Activated CD8-positive, alpha-beta memory T cell treated with anti-CD3 and anti-CD28 coated beads, Interleukin-2, amount 10 ng/mL, durations not matched to agents 7 days and 5 days (primary cell): ENCODE measurements at regions not wholly inside any gene's neighbourhood (a gene's known extent, or its start where the extent isn't known, plus 50 kb on each side); places are given as distances from the start of the nearest gene placed in this dataset.

Source experiments
- ATAC-seq: fragments of 150-1000 bp; cut with Tn5 transposase; one replicate; pipeline ENCODE4 v1.10.0; 2021; ENCODE audit warnings: moderate library complexity
- CTCF ChIA-PET: fragments of 350-600 bp; sonication (Branson Sonifier 250); formaldehyde crosslinking; loops from one replicate; lab custom pipeline; 2021; ENCODE audit warnings: antibody characterized with exemption; lab: Charles Lee
- DNase-seq: peaks from one replicate; pipeline ENCODE4 v3.0.0-alpha.2; 2020
- H3K27ac Mint-ChIP-seq: one replicate; pipeline ENCODE4 v1.8.0; 2021; ENCODE audit warnings: mild to moderate bottlenecking, mixed read lengths
- H3K27me3 Mint-ChIP-seq: one replicate; pipeline ENCODE4 v1.8.0; 2021; ENCODE audit warnings: mixed read lengths
- H3K36me3 Mint-ChIP-seq: one replicate; pipeline ENCODE4 v1.8.0; 2021; ENCODE audit warnings: mild to moderate bottlenecking, mixed read lengths
- H3K4me1 Mint-ChIP-seq: one replicate; pipeline ENCODE4 v1.8.0; 2021; ENCODE audit warnings: mixed read lengths
- H3K4me3 Mint-ChIP-seq: one replicate; pipeline ENCODE4 v1.8.0; 2021; ENCODE audit warnings: mild to moderate bottlenecking, moderate library complexity, mixed read lengths
- H3K9me3 Mint-ChIP-seq: one replicate; pipeline ENCODE4 v1.8.0; 2022; ENCODE audit warnings: low read depth, mixed read lengths

DNA sequence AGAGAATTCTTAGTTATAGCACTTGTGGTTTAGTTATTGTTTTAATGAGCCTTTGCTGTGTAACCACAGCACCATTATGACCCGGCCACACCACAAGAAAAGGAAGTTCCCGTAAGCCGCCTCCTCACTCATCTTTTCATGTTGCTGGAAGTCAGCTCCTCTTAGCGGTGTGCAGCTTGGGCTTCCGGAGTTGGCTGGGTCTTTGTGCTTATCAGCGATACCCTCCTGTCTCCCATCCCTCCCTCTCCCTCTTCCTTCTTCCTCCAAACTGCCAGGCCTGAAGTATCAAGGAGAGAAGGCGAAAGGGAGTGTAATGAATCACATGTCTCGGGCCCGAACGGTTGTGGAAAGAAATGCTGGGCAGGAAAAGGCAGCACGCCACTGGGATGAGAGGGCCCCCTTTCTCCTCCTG, 353.5 kb downstream of the MCTP2 start:
- Mint-ChIP-seq H3K4me1 (peaks cover 35% of the 10 kb centered on the region), H3K27me3 (peaks cover 86% of the 10 kb centered on the region), H3K27ac (peak overlapping the region; percentile 72), H3K9me3 (no peaks in the 10 kb centered on the region), H3K36me3 (no peaks in the 10 kb centered on the region), H3K4me3 (peak overlapping the region; percentile 49)
- peak; percentile 87 for DNase-seq
- ATAC-seq, result peak; percentile 88
- CTCF ChIA-PET, result interaction anchor here (1.0 to 5.5 kb wide), 3 partner anchors 17 to 85 kb away, joined by 3 to 25 read pairs (median 4); no protein-coding TSS in a partner anchor

DNA sequence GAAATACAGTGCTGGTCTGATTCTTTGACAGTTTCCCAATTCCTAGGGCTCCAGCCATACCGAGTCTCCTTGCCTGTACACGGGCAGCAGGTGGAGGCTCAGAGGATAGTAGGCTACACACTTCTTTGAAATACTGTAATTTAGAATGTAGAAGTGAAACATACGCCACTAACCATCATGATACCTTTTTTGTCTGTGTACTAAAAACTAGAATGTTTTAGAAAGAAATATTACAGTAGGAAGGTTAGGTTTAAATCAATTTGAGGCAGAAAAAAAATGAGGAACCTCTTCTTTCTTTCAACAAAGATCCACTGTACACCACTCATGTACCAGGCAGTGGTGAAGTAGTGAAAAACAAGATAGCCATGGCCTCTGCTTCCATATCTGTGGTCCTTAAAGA, 354.7 kb downstream of the MCTP2 start:
- Mint-ChIP-seq H3K9me3 (no peaks in the 10 kb centered on the region), H3K27me3 (peaks cover 85% of the 10 kb centered on the region), H3K4me1 (peaks cover 35% of the 10 kb centered on the region), H3K27ac (no peak overlapping the region), H3K4me3 (no peak overlapping the region), H3K36me3 (no peaks in the 10 kb centered on the region)
- CTCF ChIA-PET, result interaction anchor here (1.5 to 5.5 kb wide), 2 partner anchors 15 to 84 kb away, joined by 3 to 25 read pairs; no protein-coding TSS in a partner anchor
- ATAC-seq (no peak), DNase-seq (no peak)

DNA sequence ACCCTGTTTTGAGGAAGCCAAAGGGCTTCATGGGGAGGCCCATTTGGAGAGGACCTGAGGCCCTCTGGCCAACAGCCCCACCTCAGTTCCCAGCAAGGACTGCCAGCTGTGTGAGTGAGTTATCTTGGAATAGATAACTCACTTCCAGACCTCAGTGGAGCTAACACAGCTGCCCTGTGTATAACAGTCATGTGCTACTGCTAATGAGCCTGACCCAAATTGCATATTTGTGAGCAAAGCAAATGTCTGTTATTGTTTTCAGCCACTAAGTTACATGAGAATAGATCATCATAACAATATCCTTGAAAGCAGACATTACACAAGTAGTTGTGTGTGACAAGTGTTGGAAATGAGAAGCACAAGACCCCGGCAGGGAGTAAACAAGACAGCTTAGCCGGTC, 355.8 kb downstream of the MCTP2 start:
- H3K36me3 Mint-ChIP-seq, result no peaks in the 10 kb centered on the region
- DNase-seq (no peak), ATAC-seq (no peak)
- peaks cover 35% of the 10 kb centered on the region for H3K4me1 Mint-ChIP-seq
- H3K4me3 Mint-ChIP-seq, result no peak overlapping the region
- no peaks in the 10 kb centered on the region for H3K9me3 Mint-ChIP-seq
- CTCF ChIA-PET, result no interaction called here
- H3K27ac Mint-ChIP-seq, result no peak overlapping the region
- peaks cover 83% of the 10 kb centered on the region for H3K27me3 Mint-ChIP-seq

DNA sequence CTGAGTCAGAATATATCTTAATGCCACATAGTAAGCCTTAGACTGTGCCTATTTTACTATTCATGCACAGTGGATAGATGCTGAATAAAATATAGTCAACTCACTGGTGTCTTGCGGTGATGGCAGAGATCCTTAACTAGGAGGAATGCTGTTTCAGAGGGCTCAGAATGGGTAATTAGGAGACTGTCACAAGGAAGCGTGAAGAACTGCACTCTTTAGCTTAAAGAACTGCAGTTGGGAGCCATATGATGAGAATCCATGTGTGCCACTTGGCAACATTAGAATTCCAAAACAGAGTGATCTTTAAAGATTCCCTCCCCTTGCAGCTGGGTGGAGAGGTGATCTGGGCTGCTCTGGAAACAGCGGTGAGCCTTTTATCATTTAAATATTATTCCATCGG, 357.6 kb downstream of the MCTP2 start:
- Mint-ChIP-seq H3K4me1 (peaks cover 22% of the 10 kb centered on the region), H3K4me3 (no peak overlapping the region), H3K27ac (no peak overlapping the region), H3K36me3 (no peaks in the 10 kb centered on the region), H3K27me3 (peaks cover 83% of the 10 kb centered on the region), H3K9me3 (no peaks in the 10 kb centered on the region)
- DNase-seq (no peak), ATAC-seq (no peak)
- CTCF ChIA-PET, result no interaction called here

DNA sequence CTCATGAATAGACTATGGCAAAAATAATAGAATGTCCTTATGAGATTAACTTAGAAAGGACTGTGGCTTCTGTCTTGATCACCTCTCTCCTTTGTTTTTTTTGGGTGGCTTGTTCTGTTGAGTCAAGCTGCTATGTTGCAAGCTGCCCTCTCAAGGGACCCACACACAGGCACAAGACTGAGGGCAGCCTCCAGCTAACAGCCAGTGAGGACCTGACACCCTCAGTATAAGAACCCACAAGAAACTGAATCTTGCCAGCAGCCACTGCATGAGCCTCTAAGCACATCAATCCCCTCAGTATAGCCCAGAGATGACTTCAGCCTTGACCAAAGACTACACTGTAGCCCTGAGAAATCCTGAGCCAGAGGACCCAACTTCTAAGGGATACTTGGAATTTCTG, 361.1 kb downstream of the MCTP2 start:
- no peak overlapping the region for H3K27ac Mint-ChIP-seq
- H3K27me3 Mint-ChIP-seq, result peaks cover 80% of the 10 kb centered on the region
- no peaks in the 10 kb centered on the region for H3K4me1 Mint-ChIP-seq
- CTCF ChIA-PET, result no interaction called here
- H3K9me3 Mint-ChIP-seq, result no peaks in the 10 kb centered on the region
- ATAC-seq (no peak), DNase-seq (no peak)
- H3K36me3 Mint-ChIP-seq, result no peaks in the 10 kb centered on the region
- H3K4me3 Mint-ChIP-seq, result no peak overlapping the region

DNA sequence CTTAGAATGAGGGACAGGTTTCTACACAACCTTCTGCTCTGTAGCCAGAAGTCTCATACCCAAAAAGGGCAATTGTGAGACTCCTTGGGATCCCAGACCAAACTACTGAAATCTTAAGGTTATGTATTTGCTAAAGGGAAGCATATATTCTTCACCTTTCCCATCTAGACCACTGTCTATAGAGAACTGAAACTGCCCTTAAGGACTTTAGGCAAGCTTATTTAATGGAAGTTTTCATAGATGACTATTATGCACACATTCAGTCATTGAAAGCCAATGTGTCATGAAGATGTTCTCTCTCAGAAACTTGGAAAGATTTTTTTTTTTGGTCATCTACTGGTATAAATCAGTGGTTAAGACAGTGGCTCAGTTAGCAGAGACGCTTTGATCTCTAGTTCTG, 365.3 kb downstream of the MCTP2 start:
- CTCF ChIA-PET, result interaction anchor here (0.7 kb wide), 1 partner anchor 26 kb away, joined by 3 read pairs; no protein-coding TSS in a partner anchor
- peaks cover 86% of the 10 kb centered on the region for H3K27me3 Mint-ChIP-seq
- ATAC-seq (no peak), DNase-seq (no peak)
- no peak overlapping the region for H3K4me3 Mint-ChIP-seq
- H3K27ac Mint-ChIP-seq, result no peak overlapping the region
- H3K9me3 Mint-ChIP-seq, result no peaks in the 10 kb centered on the region
- no peaks in the 10 kb centered on the region for H3K4me1 Mint-ChIP-seq
- no peaks in the 10 kb centered on the region for H3K36me3 Mint-ChIP-seq

DNA sequence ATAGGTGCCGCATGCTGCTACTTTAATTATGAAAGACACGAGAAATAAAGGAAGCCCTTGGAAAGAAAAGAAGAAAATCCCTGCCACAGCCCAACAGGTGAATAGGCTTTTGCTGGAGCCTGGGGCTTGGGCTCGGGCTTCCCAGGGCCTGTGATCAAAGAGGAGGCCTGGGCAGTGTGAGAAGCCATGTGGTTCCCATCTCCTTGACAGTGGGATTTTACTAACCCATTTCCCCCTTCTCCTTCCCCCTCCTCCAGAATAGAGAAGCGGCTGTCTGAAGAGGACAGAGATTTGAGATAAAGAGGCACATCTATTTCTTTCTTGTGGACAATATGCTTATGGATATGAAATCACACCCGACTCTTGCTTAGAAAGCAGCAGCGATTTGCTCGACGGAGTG, 369.1 kb downstream of the MCTP2 start:
- no peak for ATAC-seq
- H3K9me3 Mint-ChIP-seq, result no peaks in the 10 kb centered on the region
- no peak overlapping the region for H3K27ac Mint-ChIP-seq
- H3K36me3 Mint-ChIP-seq, result peaks cover 3% of the 10 kb centered on the region
- DNase-seq, result no peak
- H3K27me3 Mint-ChIP-seq, result peaks cover 90% of the 10 kb centered on the region
- no peaks in the 10 kb centered on the region for H3K4me1 Mint-ChIP-seq
- CTCF ChIA-PET, result no interaction called here
- H3K4me3 Mint-ChIP-seq, result no peak overlapping the region

DNA sequence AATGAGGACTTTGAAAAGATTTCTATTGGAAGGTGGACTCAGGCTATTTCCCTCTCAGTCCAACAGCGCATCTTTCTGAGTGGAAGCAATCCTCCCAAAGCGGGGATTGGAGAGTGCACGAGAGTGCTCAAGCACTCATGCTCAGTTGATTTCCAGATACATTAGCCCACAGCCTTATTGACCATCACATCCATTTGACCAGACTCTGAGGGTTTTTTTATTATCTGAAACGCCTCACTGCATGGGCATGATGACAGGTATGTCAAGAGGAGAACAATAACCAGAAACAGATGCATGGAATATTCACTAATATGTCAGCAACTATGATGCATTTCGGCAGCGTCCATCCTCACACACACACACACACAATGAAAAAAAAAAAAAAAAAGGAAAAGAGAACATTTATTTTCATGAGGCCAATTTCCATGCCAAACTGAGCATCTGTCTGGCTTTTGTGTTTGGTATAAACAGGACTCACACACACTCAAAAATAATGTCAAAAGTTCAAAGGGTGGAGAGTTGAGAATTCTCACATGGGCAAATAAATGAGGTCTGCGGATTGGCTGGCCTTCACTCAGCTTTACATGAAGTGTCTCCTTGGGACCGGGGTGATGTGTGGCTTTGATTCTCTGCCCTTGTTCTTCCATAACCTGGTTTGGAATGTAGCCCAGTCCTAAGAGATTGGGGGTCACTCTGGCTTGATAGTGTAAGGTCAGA, 371.6 kb downstream of the MCTP2 start:
- H3K9me3 Mint-ChIP-seq, result no peaks in the 10 kb centered on the region
- peaks cover 4% of the 10 kb centered on the region for H3K36me3 Mint-ChIP-seq
- H3K4me3 Mint-ChIP-seq, result no peak overlapping the region
- ATAC-seq, result no peak
- no peak overlapping the region for H3K27ac Mint-ChIP-seq
- DNase-seq, result no peak
- CTCF ChIA-PET, result interaction anchor here (1.1 kb wide), 1 partner anchor 21 kb away, joined by 3 read pairs; no protein-coding TSS in a partner anchor
- peaks cover 83% of the 10 kb centered on the region for H3K27me3 Mint-ChIP-seq
- H3K4me1 Mint-ChIP-seq, result peaks cover 19% of the 10 kb centered on the region

DNA sequence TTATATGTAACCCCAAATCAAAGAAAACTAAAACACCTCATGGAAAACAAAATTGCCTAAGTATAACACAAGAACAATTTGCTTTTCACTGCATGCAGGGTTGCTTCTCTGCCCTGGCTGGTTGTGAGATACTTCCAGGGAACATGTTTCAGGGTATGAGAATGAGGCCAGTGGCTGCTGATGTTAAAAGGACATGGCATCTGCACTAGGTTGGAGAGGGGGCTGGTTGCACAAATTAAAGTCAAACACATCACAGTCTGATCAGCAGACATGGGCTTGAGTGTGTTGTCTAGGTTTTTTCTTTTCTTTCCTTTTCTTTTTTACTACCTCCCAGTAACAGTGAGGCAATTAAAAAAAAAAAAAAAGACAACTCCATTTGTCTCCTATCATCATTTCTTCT, 374.9 kb downstream of the MCTP2 start:
- Mint-ChIP-seq H3K4me3 (no peak overlapping the region), H3K27ac (no peak overlapping the region), H3K9me3 (no peaks in the 10 kb centered on the region), H3K27me3 (peaks cover 70% of the 10 kb centered on the region), H3K4me1 (peaks cover 38% of the 10 kb centered on the region), H3K36me3 (peaks cover 6% of the 10 kb centered on the region)
- ATAC-seq, result no peak
- CTCF ChIA-PET, result interaction anchor here (0.7 to 1.5 kb wide), 3 partner anchors 21 to 442 kb away, joined by 3 to 4 read pairs (median 3); no protein-coding TSS in a partner anchor
- DNase-seq, result no peak

DNA sequence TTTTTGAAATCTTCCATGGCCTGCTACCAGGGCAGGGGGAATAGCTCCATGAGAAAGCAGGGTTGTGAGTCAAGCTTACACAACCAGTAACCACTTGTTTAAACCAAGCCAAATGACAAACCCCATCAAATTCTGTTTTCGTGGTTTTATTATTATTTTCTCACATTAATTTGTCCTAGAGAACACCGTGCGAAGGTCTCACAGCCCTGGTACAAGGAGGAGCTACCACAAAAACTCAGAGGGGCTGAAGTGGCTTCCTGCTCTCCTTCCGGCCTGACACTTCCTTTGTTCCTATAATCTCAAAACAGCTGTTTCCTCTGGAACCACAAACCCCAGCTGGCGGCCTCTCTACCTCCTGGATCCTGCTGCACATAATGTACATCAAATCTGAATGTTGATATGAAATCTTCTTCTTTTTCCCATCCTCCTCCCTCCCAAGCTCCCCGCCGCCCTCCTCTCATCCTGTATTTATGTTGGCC, 375.9 kb downstream of the MCTP2 start:
- H3K27me3 Mint-ChIP-seq, result peaks cover 68% of the 10 kb centered on the region
- DNase-seq, result peak; percentile 51
- H3K36me3 Mint-ChIP-seq, result peaks cover 6% of the 10 kb centered on the region
- ATAC-seq, result peak; percentile 63
- peaks cover 38% of the 10 kb centered on the region for H3K4me1 Mint-ChIP-seq
- CTCF ChIA-PET, result interaction anchor here (1.0 to 2.5 kb wide), 5 partner anchors 15 to 443 kb away, joined by 3 to 7 read pairs (median 4); no protein-coding TSS in a partner anchor
- H3K9me3 Mint-ChIP-seq, result no peaks in the 10 kb centered on the region
- H3K4me3 Mint-ChIP-seq, result peak overlapping the region; percentile 20
- H3K27ac Mint-ChIP-seq, result peak overlapping the region; percentile 59

DNA sequence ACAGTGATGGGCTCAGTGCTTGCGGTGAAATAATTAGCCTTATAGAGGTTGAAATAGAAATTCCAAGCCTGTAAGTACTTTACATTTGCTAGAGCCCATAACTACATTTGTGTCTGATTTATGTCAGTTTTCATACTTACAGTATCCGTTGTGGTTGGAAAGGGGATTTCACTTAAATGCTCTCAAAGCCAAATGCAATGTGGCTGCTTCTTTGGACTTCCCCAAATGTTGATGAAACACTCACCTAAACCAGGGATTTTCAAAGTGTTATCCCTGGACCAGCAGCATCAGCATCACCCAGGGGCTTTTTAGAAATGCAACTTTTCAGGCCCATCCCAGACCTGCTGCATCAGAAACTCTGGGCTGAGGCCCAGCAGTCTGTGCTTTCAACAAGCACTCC, 378.7 kb downstream of the MCTP2 start:
- H3K4me3 Mint-ChIP-seq, result no peak overlapping the region
- peaks cover 38% of the 10 kb centered on the region for H3K4me1 Mint-ChIP-seq
- no peak overlapping the region for H3K27ac Mint-ChIP-seq
- H3K27me3 Mint-ChIP-seq, result peaks cover 57% of the 10 kb centered on the region
- H3K9me3 Mint-ChIP-seq, result no peaks in the 10 kb centered on the region
- DNase-seq, result no peak
- ATAC-seq, result no peak
- CTCF ChIA-PET, result no interaction called here
- peaks cover 3% of the 10 kb centered on the region for H3K36me3 Mint-ChIP-seq

DNA sequence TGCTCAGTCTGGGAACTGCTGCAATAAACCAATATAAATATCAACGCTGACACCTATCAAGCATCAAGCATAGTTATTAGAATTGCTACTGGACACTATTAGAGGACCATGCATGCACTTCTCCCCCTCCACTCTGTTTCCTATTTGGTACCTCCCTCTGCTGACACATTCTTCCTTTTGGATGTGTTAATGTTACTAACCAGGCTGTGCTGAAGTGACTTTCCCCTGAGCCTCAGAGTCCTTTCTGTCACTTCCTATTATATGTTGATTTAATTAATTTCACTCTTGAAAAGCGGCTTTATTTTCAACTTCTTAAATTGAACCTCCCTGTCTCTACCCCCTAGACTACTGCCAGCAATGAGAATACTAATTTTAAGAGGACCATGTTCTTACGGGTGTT, 379.1 kb downstream of the MCTP2 start:
- CTCF ChIA-PET, result no interaction called here
- Mint-ChIP-seq H3K36me3 (peaks cover 3% of the 10 kb centered on the region), H3K27ac (no peak overlapping the region), H3K4me3 (no peak overlapping the region), H3K27me3 (peaks cover 57% of the 10 kb centered on the region), H3K4me1 (peaks cover 38% of the 10 kb centered on the region), H3K9me3 (no peaks in the 10 kb centered on the region)
- ATAC-seq (no peak), DNase-seq (no peak)

DNA sequence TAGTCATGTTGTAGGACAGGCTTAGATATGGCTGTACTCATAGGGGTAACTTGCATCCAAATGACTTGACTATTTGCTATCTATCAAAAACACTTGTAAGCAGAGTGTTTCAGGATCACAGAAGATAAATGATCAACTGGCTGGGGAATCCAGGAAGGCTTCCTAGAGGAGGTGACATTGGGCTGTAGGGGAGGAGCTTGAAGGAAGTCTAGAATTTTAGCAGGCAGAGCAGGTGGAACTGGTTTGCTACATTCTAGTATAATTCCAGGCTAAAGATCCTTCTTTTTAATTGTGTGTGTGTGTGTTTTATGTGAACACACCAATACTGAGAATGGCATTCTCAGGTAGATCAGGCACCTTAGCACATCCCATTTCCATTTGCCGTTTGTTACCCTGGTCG, 380.3 kb downstream of the MCTP2 start:
- Mint-ChIP-seq H3K27me3 (peaks cover 49% of the 10 kb centered on the region), H3K4me3 (no peak overlapping the region), H3K27ac (no peak overlapping the region), H3K36me3 (peaks cover 3% of the 10 kb centered on the region), H3K9me3 (no peaks in the 10 kb centered on the region), H3K4me1 (peaks cover 36% of the 10 kb centered on the region)
- CTCF ChIA-PET, result no interaction called here
- ATAC-seq (no peak), DNase-seq (no peak)

DNA sequence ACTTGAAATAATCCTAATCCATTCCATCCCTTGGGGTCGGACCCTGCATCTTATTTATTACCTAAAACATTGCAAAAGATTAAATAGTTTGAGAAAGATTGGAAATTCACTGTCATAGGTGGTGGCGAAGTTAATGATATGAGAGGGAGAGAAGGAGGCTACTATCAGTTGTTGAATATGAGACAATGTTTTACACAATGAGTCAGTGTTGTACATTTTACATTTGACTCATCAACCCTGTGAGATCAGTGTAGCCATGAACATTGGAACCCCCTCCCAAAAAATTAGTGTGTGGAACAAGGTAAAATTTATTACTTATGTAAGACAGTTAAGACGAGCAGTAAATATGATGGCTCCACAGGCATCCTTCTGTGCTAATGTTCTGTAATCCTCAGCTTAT, 384.3 kb downstream of the MCTP2 start:
- ATAC-seq, result no peak
- no peaks in the 10 kb centered on the region for H3K36me3 Mint-ChIP-seq
- peaks cover 4% of the 10 kb centered on the region for H3K4me1 Mint-ChIP-seq

More for the DNA sequence above, 384.3 kb downstream of the MCTP2 start:
- H3K27ac Mint-ChIP-seq, result no peak overlapping the region
- H3K9me3 Mint-ChIP-seq, result no peaks in the 10 kb centered on the region
- peaks cover 41% of the 10 kb centered on the region for H3K27me3 Mint-ChIP-seq
- no peak for DNase-seq
- no peak overlapping the region for H3K4me3 Mint-ChIP-seq
- CTCF ChIA-PET, result no interaction called here
